Heart left ventricle (tissue), 16 donors: ENCODE measurements at regions not wholly inside any gene's neighbourhood (a gene's known extent, or its start where the extent isn't known, plus 50 kb on each side); places are given as distances from the start of the nearest gene placed in this dataset.
"Not testable (repeated sequence)": the region's sequence is repeated elsewhere in the genome, so short reads cannot be mapped to it uniquely, and the experiment has no call there.

Experiments
- ATAC-seq, 4 donors: fragments of 200-7000 bp; cut with Tn5 transposase; one replicate each; pipeline ENCODE4 v1.9.1; 2020 to 2022; ENCODE audit warnings: moderate library complexity in 4 of 4, mild to moderate bottlenecking in 3 of 4, moderate number of reproducible peaks in 1 of 4
- DNase-seq, 5 donors: peaks; one replicate each; pipeline ENCODE4 v3.0.0-alpha.2; 2020
- H3K27ac ChIP-seq, 12 donors: fragments of 200-600 bp; sonication (generic) in 4 of 12; one replicate each; pipeline versions ENCODE4 v1.5.0 to v1.8.0; 2016 to 2022; ENCODE audit warnings: mild to moderate bottlenecking in 2 of 12
- H3K27me3 ChIP-seq, 9 donors: fragments of 200-600 bp; sonication (generic) in 2 of 9; one replicate each; pipeline versions ENCODE4 v1.5.1 to v1.8.0; 2016 to 2022; ENCODE audit warnings: mild to moderate bottlenecking in 3 of 9
- H3K36me3 ChIP-seq, 9 donors: fragments of 200-600 bp; sonication (generic) in 2 of 9; one replicate each; pipeline versions ENCODE4 v1.5.0 to v1.8.0; 2018 to 2022; ENCODE audit warnings: mild to moderate bottlenecking in 2 of 9
- H3K4me1 ChIP-seq, 12 donors: fragments of 200-600 bp; sonication (generic) in 4 of 12; one replicate each; pipeline versions ENCODE4 v1.5.0 to v1.8.0; 2016 to 2022; ENCODE audit warnings: mild to moderate bottlenecking in 3 of 12
- H3K4me3 ChIP-seq, 12 donors: fragments of 200-600 bp; sonication (generic) in 4 of 12; one replicate each; pipeline versions ENCODE4 v1.5.0 to v1.8.0; 2017 to 2022; ENCODE audit warnings: mild to moderate bottlenecking in 9 of 12, moderate library complexity in 4 of 12
- H3K9me3 ChIP-seq, 12 donors: fragments of 200-600 bp; sonication (generic) in 4 of 12; one replicate each; pipeline versions ENCODE4 v1.5.0 to v1.8.0; 2016 to 2022; ENCODE audit warnings: mild to moderate bottlenecking in 1 of 12
- POLR2A ChIP-seq, 2 donors: fragments of 450-650 bp; IDR thresholded peaks; one replicate each; pipeline ENCODE4 v1.6.1; 2017; ENCODE audit warnings: antibody characterized with exemption in 2 of 2, mild to moderate bottlenecking in 2 of 2, moderate library complexity in 2 of 2
- WGBS, 4 donors: extraction: QIAGEN DNeasy Blood & Tissue Kit in 2 of 4; methylation state at CpG; one replicate each; pipeline versions ENCODE4 v1.1.5 to v1.1.7; 2013 to 2018; 5-methylcytosine and 5-hydroxymethylcytosine counted together
- intact Hi-C, 10 donors: fragments of 100-400 bp; cut with DNase I; formaldehyde crosslinking; loops; one replicate each; pipeline versions ENCODE4 v1.11.1 to v1.14.2; 2022
- TF ChIP-seq, protein P1 (sequence below), 12 donors: fragments of 200-600 bp; sonication (generic) in 4 of 12; IDR thresholded peaks; one replicate each; pipeline versions ENCODE4 v1.5.0 to v1.8.0; 2018 to 2022; ENCODE audit warnings: antibody characterized with exemption in 12 of 12, mild to moderate bottlenecking in 5 of 12
- donor health status: ischemic (EF 13 %, LVEDD 7.1; RV severe dilation, severe dysfunction).
- donor health status: healthy with polysubstance abuse.
- donor health status: DM: no; HTN: yes; CAD: no.
- donor health status: DM: no; HTN: no; CAD: no.
- donor health status: ischemic (EF 25% LVEDD 6.9; RV normal size, moderate dysfunction).
- donor health status: ischemic (EF 25% LVEDD 5.7; RV mildly dilated, moderate dysfunction).
- donor health status: healthy.
- donor health status: DM: yes; HTN: yes; CAD: no.
- donor health status: ischemic (EF 35%, LVEDD 5.7; RV mildly dilated, moderate dysfunction).
- donor health status: nonischemic (EF 11% LVEDD 7.7; RV severe dilation, severe dysfunction).
- donor health status: DM: yes; HTN: yes; CAD: no.
- donor health status: PGD.
- donor health status: ischemic (EF 29% LVEDD 5.4; RV normal size, mild dysfunction).
- donor health status: nonischemic (EF 23%, LVEDD 6.1; RV moderate dilation, normal function).

DNA sequence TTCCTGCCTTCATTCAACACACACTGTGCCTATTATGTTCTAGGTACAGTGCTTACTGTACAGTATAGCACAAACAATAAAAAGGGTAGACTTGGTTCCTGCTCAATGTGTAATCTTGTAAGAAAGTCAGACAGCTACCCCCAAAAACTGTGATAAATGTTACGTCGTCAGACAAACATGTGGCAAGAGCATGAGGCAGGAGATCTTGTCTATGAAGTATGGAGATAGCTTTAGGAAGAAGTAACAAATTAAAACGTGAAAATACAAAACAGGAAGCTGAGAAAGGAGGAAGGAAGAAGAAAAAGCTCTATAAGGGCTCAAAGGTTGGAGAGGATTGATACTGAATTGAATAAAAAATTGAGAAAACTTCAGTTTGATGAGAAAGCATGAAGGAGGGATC, 276.2 kb upstream of the HNRNPA3 start:
- intact Hi-C loops, result no loop called here
- ATAC-seq (no peak), DNase-seq (no peak)
- H3K27ac ChIP-seq, result no peak overlapping the region
- H3K4me1 ChIP-seq, result peaks cover 0 to 19% (median 0%) of the 10 kb centered on the region in 12 donors
- H3K36me3 ChIP-seq, result no peaks in the 10 kb centered on the region
- no peaks in the 10 kb centered on the region for H3K9me3 ChIP-seq
- peaks cover 0 to 12% (median 0%) of the 10 kb centered on the region in 9 donors for H3K27me3 ChIP-seq
- WGBS, 4 donors, result 48 to 65% (median 51%) methylated on average over 3 of the region's 3 CpGs
- no peak overlapping the region for H3K4me3 ChIP-seq
- TF ChIP-seq, protein P1, sequence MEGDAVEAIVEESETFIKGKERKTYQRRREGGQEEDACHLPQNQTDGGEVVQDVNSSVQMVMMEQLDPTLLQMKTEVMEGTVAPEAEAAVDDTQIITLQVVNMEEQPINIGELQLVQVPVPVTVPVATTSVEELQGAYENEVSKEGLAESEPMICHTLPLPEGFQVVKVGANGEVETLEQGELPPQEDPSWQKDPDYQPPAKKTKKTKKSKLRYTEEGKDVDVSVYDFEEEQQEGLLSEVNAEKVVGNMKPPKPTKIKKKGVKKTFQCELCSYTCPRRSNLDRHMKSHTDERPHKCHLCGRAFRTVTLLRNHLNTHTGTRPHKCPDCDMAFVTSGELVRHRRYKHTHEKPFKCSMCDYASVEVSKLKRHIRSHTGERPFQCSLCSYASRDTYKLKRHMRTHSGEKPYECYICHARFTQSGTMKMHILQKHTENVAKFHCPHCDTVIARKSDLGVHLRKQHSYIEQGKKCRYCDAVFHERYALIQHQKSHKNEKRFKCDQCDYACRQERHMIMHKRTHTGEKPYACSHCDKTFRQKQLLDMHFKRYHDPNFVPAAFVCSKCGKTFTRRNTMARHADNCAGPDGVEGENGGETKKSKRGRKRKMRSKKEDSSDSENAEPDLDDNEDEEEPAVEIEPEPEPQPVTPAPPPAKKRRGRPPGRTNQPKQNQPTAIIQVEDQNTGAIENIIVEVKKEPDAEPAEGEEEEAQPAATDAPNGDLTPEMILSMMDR (IDR thresholded peaks at IDR 0.05), result no peak
- TF ChIP-seq POLR2A (IDR thresholded peaks at IDR 0.05), result no peak

DNA sequence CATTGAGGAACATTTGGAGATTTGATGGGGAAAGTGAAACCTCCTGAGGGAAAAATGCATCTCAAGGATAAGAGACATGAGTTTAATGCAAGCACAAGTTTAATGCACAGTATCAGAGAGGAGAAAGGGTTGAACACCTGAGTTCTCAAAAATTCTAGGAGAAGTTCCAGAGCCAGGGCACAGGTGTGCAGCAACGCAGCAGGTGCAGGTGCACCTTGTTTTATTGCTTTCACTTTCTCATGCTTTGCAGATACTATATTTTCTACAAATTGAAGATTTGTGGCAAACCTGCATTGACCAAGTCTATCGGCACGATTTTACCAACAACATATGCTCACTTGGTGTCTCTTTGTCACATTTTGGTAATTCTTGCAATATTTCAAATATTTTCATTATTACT, 267.6 kb upstream of the HNRNPA3 start:
- intact Hi-C loops, result no loop called here

DNA sequence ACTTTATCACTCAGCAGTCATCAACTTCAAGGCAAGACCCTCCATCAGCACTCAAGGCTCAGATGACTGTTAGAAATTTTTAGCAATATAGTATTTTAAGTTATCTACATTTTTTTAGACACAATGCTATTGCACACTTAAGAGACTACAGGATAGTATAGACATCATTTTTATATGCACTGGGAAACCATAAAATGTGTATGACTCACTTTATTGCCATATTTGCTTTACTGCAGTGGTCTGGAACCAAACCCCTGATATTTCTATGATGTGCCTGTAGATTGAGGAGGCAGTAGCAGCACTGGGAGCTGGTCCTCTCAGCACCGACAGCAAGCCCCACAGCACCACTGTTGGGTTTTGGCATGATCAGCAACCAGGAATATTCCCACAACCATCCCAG, 264.8 kb upstream of the HNRNPA3 start:
- WGBS, 4 donors, result 71 to 86% (median 83%) methylated on average over 1 of the region's 1 CpG
- no peak overlapping the region for H3K27ac ChIP-seq
- no peaks in the 10 kb centered on the region for H3K36me3 ChIP-seq
- H3K27me3 ChIP-seq, result no peaks in the 10 kb centered on the region
- intact Hi-C loops, result no loop called here
- DNase-seq, result no peak
- H3K9me3 ChIP-seq, result peaks cover 0 to 11% (median 0%) of the 10 kb centered on the region in 12 donors
- TF ChIP-seq, protein P1 (IDR thresholded peaks at IDR 0.05), result no peak
- no peak for TF ChIP-seq POLR2A (IDR thresholded peaks at IDR 0.05)
- H3K4me3 ChIP-seq, result no peak overlapping the region
- ATAC-seq, result no peak
- no peaks in the 10 kb centered on the region for H3K4me1 ChIP-seq

More for the DNA sequence above, 267.6 kb upstream of the HNRNPA3 start:
- Histone ChIP-seq H3K27me3 (peaks cover 0 to 5% (median 0%) of the 10 kb centered on the region in 9 donors), H3K36me3 (no peaks in the 10 kb centered on the region), H3K9me3 (peaks cover 0 to 5% (median 0%) of the 10 kb centered on the region in 12 donors), H3K27ac (no peak overlapping the region), H3K4me1 (peaks cover 0 to 3% (median 0%) of the 10 kb centered on the region in 12 donors), H3K4me3 (no peak overlapping the region)
- DNase-seq, result no peak
- TF ChIP-seq POLR2A (IDR thresholded peaks at IDR 0.05), result no peak
- TF ChIP-seq, protein P1 (IDR thresholded peaks at IDR 0.05), result no peak
- ATAC-seq, result no peak
- WGBS, 4 donors, result 88 to 93% (median 90%) methylated on average over 3 of the region's 3 CpGs

DNA sequence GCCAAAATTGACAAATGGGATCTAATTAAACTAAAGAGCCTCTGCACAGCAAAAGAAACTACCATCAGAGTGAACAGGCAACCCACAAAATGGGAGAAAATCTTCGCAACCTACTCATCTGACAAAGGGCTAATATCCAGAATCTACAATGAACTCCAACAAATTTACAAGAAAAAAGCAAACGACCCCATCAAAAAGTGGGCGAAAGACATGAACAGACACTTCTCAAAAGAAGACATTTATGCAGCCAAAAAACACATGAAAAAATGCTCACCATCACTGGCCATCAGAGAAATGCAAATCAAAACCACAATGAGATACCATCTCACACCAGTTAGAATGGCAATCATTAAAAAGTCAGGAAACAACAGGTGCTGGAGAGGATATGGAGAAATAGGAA, 261.4 kb upstream of the HNRNPA3 start:
- H3K4me3 ChIP-seq, H3K27ac ChIP-seq, H3K4me1 ChIP-seq, DNase-seq, H3K36me3 ChIP-seq, H3K27me3 ChIP-seq, ATAC-seq, intact Hi-C loops: not testable (repeated sequence)
- 91 to 95% (median 93%) methylated on average over 3 of the region's 3 CpGs for WGBS, 4 donors
- peaks cover 0 to 11% (median 0%) of the 10 kb centered on the region in 12 donors for H3K9me3 ChIP-seq

DNA sequence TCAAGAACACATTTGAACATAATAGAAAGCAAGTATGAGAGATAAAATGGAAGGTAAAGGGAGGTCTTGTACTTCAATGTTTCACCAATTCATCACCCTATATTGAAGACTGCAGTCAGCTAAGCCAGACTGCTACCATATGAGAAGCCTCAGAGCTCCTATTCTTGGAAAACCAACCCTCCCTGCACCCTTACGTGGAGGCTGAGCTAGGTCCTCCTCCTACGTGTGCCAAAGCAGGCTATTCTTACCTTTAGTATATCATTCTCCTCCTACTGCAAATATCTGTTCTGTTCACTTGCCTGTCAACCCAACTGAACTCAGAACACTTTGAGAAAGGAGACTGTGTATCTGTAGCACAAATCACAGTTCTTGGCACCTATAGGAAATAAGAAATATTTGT, 255.8 kb upstream of the HNRNPA3 start:
- DNase-seq (no peak), ATAC-seq (no peak)
- H3K27ac ChIP-seq, result no peak overlapping the region
- TF ChIP-seq, protein P1 (IDR thresholded peaks at IDR 0.05), result no peak
- TF ChIP-seq POLR2A (IDR thresholded peaks at IDR 0.05), result no peak
- intact Hi-C loops, result no loop called here
- peaks cover 0 to 12% (median 0%) of the 10 kb centered on the region in 9 donors for H3K27me3 ChIP-seq
- H3K4me1 ChIP-seq, result no peaks in the 10 kb centered on the region
- H3K4me3 ChIP-seq, result no peak overlapping the region
- no peaks in the 10 kb centered on the region for H3K36me3 ChIP-seq
- no peaks in the 10 kb centered on the region for H3K9me3 ChIP-seq
- WGBS, 4 donors, result 45 to 57% (median 54%) methylated on average over 2 of the region's 2 CpGs
